GM23338 (cell line): ENCODE measurements at regions not wholly inside any gene's neighbourhood (a gene's known extent, or its start where the extent isn't known, plus 50 kb on each side); places are given as distances from the start of the nearest gene placed in this dataset.

Experiments used
- CREB1 ChIP-seq: fragments of 250-450 bp; sonication (Bioruptor Pico); IDR thresholded peaks from 2 replicates; pipeline ENCODE4 v1.5.0; 2020; ENCODE audit warnings: low read depth, mild to moderate bottlenecking, moderate library complexity
- EZH2 ChIP-seq: fragments of 200-600 bp; sonication (generic); IDR thresholded peaks from one replicate; pipeline ENCODE4 v1.8.0; 2017; ENCODE audit warnings: antibody characterized with exemption, mild to moderate bottlenecking, low read depth; ENCODE audit not compliant: unreplicated experiment
- EZH2phosphoT487 ChIP-seq: fragments of 200-600 bp; sonication (generic); IDR thresholded peaks from one replicate; pipeline ENCODE4 v1.8.1; 2018; ENCODE audit warnings: antibody characterized with exemption; ENCODE audit not compliant: unreplicated experiment
- NANOG ChIP-seq: IDR thresholded peaks from 2 replicates; pipeline ENCODE4 v1.6.1; 2016; ENCODE audit warnings: antibody characterized with exemption, borderline replicate concordance
- POLR2AphosphoS5 ChIP-seq: IDR thresholded peaks from 2 replicates; pipeline ENCODE4 v1.6.1; 2016; ENCODE audit warnings: antibody characterized with exemption, low read depth
- REST ChIP-seq: IDR thresholded peaks from one replicate; pipeline ENCODE4 v1.6.1; 2018; ENCODE audit warnings: antibody characterized with exemption; ENCODE audit not compliant: unreplicated experiment
- ZNF114 ChIP-seq: fragments of 250-450 bp; sonication (Bioruptor Pico); IDR thresholded peaks from 2 replicates; pipeline ENCODE4 v1.5.0; 2020; ENCODE audit warnings: mild to moderate bottlenecking, moderate library complexity
- ZNF331 ChIP-seq: fragments of 250-450 bp; sonication (Bioruptor Pico); IDR thresholded peaks from 2 replicates; pipeline ENCODE4 v1.5.0; 2020; ENCODE audit warnings: low read depth, mild to moderate bottlenecking, moderate library complexity
- TF ChIP-seq, protein P1 (sequence below), 2 experiments: fragments of 200-600 bp in 1 of 2; sonication (generic) in 1 of 2; conservative IDR thresholded peaks; 2 replicates each; pipeline versions ENCODE4 v1.5.1 to v1.6.1; 2016 to 2017; ENCODE audit warnings: antibody characterized with exemption in 2 of 2, low read depth in 2 of 2, mild to moderate bottlenecking in 2 of 2, moderate library complexity in 1 of 2
- TF ChIP-seq, protein P2 (sequence below): IDR thresholded peaks from 2 replicates; pipeline ENCODE4 v1.6.1; 2016; ENCODE audit warnings: antibody characterized with exemption

GRCh38 chr1:82165304-82165703 lies 364.6 kb downstream of the ADGRL2 start:
- TF ChIP-seq, protein P1, sequence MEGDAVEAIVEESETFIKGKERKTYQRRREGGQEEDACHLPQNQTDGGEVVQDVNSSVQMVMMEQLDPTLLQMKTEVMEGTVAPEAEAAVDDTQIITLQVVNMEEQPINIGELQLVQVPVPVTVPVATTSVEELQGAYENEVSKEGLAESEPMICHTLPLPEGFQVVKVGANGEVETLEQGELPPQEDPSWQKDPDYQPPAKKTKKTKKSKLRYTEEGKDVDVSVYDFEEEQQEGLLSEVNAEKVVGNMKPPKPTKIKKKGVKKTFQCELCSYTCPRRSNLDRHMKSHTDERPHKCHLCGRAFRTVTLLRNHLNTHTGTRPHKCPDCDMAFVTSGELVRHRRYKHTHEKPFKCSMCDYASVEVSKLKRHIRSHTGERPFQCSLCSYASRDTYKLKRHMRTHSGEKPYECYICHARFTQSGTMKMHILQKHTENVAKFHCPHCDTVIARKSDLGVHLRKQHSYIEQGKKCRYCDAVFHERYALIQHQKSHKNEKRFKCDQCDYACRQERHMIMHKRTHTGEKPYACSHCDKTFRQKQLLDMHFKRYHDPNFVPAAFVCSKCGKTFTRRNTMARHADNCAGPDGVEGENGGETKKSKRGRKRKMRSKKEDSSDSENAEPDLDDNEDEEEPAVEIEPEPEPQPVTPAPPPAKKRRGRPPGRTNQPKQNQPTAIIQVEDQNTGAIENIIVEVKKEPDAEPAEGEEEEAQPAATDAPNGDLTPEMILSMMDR (conservative IDR thresholded peaks at IDR 0.05; ENCODE audit: low read depth in 2 of 2) = no peak
- no peak for TF ChIP-seq NANOG
- TF ChIP-seq EZH2 = no peak
- no peak for TF ChIP-seq REST
- no peak for TF ChIP-seq EZH2phosphoT487
- no peak for TF ChIP-seq CREB1 (CRISPR knock-in tag)
- no peak for TF ChIP-seq POLR2AphosphoS5
- TF ChIP-seq, protein P2, sequence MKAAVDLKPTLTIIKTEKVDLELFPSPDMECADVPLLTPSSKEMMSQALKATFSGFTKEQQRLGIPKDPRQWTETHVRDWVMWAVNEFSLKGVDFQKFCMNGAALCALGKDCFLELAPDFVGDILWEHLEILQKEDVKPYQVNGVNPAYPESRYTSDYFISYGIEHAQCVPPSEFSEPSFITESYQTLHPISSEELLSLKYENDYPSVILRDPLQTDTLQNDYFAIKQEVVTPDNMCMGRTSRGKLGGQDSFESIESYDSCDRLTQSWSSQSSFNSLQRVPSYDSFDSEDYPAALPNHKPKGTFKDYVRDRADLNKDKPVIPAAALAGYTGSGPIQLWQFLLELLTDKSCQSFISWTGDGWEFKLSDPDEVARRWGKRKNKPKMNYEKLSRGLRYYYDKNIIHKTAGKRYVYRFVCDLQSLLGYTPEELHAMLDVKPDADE = no peak
- TF ChIP-seq ZNF331 = no peak
- no peak for TF ChIP-seq ZNF114 (CRISPR knock-in tag)
